HG03558 (cell line): ENCODE measurements at regions not wholly inside any gene's neighbourhood (a gene's known extent, or its start where the extent isn't known, plus 50 kb on each side); places are given as distances from the start of the nearest gene placed in this dataset.
"Not testable (repeated sequence)": the region's sequence is repeated elsewhere in the genome, so short reads cannot be mapped to it uniquely, and the experiment has no call there.

Experiments
- ATAC-seq: cut with Tn5 transposase; IDR thresholded peaks from one replicate; pipeline ENCODE4 v1.9.1; 2021; ENCODE audit warnings: moderate number of reproducible peaks; ENCODE audit not compliant: unreplicated experiment; ENCODE audit errors: extremely low read depth

DNA sequence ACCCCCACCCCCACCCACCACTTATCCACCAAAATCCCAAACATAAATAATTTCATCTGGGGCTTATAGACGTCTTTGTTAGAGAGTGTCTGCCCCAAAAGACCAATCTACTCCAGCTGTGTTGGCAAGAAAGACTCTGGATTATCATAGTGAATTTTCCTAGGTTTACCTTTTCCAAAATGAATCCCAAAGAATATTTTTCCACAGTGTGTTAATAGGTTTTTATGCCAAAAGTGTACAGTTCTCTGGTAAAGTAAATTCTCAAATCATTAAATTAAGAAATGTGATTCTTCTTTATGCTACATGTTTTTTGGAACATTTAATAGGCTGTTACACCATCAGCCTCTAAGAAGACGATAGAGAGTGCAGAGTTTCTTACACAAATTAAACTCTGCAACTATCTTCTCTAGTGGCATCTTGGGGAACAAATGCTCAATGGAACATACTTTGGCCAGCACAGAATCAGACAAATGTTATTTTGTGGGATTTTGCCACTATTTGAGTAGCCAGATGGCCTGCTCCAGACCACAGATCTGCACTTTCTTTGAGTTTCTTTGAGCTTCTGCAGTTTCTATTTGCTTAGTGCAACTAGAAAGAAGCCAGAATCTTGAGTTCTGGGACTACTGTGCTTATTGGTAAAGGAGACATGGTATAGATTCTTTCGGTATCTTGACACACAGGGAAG lies 206.0 kb downstream of the KIT start:
- ATAC-seq: no peak

DNA sequence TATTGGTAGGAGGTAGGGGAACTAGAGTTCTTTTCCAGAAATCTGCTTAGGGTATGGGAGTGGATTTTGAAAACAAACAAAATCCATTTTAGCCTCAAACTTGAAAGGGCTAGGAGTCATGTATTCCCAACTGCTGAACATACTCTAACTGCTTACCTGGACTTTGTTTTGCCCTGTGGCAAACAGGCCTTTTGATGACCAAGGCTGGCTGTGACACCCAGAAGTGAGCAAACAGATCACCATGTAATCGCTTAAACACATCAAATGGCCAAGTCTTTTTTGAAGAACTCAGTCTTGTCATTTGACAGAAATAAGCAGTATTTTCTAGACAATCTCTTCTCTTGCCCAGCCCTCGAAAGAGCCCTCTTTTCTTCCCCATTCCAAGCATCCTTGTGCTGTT lies 203.4 kb downstream of the KIT start:
- no peak for ATAC-seq

DNA sequence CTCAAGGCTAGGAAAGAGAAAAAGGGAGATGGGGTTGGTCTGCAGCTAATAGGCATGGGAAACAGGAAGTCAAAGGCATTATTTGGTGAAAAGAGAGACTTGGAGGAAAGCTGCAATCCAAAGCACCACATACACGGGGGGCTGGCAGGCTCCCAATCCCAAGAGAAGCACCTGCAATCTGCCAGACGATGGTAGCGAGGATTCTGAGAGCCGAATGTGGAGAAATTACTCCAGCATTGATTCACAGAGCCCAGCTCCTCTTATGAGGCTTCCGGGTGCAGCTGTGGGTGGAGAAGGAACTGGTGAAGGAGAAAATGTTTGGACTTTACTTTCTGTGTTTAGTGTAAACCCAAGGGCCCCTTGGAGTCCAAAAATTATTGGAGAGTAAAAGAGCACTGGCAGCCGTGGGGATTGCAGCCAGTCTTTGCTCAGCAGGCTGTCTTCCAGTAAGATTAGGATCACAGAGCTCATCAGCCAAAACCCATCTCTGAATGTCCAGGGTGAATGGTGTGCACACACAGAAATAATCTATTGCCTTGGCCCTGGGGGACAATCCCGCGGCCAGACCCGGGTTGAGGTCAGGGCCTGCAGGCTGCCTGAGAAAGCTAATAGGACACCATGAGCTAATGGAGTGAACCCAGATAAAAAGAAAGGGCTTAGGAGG lies 197.6 kb downstream of the KIT start:
- ATAC-seq: no peak

DNA sequence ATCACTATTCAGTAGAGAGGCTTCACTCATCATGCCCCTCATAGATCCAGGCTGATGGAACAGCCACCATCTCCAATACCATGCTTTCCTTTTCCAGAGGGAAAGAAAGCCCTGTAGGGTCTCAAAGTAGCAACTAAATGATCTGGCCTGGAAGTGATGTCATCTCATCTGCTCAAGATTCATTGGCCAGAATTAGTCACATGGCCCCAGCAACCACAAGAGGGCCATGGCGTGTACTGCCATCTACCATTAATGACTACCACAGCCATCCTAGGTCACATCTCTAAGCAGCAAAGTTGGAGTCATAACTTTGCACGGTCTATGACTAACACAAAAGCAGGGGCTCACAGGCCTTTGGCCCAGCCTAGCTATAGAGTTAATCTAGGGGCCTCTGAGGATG lies 194.8 kb downstream of the KIT start:
- no peak for ATAC-seq

DNA sequence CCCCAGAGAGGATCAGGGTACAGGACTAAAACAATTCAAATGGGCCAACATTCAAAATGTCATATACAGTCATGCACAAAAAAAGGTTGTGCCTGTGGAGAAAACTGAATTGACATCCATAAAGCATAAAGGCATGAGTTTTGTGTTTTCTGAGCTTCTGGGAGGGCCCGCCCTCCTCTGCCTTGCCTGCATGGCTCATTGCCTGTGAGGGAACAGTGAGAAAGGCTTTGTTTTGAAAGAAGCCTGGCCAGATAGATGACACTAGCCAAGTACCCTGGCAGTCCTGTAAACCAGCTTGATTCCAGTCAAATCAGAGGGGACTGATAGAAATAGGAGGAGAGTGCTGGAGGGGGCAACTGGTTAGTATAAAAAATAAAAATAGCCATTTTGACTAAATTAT lies 194.3 kb downstream of the KIT start:
- no peak for ATAC-seq

DNA sequence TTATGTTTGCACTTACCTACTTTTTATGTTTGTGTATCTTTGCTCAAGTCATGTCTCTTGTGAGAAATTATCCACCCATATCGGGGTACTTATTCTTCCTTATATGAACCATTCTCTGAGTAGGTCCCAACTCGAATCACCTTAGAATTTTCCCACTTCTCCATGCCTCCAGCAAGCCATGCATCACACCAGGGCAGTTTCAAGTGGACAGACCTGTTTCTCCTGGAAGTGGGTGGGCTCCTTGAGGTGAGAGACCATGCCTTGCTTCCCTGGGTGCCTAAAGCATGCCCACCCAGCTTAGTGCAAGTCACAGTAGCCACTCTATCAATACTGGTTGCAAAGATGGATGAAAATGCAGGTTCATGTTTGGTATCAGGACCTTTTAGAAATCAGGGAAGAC lies 187.2 kb downstream of the KIT start:
- no peak for ATAC-seq

DNA sequence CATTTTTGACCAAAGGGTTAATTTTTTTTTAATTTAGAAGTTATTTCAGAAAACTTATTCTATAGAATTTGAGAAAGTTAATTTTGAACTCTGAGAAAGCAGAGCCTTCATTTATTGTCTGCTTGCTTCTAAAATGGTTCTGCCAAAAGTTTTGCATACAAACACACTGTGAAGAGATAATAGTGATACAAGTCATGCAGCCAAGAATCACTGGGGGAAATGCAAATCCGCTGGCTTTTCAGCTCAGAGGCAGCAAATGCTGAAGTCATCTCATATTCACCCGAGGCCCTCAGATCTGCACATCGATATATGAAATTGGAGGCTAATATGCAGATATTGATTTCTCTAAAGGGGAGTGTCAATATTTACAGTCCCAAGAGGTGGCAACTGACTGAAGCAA lies 186.2 kb downstream of the KIT start:
- ATAC-seq: no peak

DNA sequence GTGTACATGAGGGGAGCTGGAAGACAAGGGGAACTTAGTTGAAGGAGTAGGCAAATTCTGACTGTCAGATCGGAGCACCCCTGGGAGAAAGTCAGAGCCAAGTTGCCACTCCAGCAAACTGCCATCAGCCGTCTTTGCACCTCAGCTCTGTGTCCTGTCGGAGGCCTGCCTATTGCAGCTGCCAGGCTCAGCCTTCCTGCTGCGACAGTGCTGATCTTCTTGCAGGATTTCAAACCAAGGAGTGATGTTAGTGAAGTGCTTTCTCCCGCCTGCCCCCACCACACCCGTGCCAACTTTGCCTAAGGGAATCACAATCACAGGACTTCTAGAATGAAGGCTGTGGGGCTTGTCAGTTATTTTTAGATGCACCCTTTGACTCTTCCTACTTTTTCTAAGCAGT lies 185.3 kb downstream of the KIT start:
- ATAC-seq: no peak

DNA sequence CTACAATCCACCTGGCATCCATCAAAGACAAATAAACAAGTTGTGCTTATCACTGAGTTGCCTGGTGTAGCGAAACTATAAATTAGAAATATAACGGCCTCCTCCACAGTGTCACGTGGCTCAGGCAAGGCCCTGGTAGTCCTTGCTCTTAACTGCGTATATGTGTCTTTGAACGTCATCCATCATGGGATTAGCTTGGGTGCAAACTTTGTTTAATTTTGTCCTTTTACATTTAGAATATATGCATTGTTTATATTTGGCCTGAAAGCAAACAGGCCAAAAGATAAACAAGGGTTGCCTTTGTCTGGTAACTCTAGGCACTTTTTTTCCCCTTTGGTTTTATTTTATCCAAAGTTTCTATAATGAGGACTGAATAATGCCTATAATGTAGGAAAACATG lies 184.9 kb downstream of the KIT start:
- no peak for ATAC-seq

DNA sequence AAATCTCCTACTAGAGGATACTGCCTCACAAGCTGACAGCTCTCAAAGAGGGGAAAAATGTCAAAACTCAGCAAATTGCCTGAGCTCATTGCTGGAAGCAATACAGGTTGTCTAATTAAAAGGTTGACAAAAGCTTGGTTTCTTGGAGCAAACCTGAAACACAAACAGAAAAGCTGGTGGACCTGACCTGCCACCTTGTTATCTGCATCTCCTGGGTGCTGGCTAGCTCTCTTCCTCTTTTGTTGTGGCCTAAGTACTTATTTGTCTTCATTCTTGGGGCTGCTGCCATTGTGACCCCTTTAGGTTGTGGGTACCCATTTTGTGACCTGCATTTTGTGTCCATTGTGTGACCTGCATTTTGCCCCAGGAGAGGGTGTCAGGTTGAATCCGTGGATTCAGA lies 184.5 kb downstream of the KIT start:
- ATAC-seq: no peak

DNA sequence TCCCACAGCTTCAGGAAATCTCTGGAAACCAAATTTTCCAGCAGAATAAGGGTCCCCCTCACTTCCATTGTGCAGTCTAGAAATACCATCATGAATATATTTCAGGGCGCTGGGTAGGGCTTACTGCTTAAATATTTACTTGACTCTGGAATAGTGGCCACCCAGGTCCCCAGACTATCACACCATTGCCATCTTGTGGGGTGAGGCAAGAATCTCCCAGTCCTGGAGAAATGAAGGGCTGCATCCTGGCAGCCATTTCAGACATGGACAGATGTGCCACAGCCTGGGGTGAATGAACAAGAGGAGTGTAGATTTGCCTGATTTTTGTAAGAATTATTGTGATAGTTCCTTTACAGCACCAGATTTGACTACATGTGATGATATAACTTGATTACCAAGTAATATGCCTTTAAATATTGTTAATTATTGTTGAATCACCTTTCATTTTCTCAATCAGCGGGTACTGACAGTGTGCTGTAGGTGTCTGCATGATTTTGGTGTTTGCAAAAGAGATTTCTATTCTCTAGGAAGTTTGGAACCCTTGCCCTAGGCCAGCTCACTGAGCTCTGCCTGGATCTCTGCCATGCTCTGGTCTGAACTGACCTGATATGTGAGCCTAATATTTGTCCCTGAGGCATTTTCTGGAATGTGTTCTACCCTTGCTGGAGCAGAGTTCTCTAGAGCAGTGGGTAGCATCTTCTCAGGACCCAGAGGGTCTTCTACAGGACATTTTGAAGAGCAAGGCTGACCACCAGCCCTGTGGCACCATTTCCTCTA lies 183.4 kb downstream of the KIT start:
- no peak for ATAC-seq

DNA sequence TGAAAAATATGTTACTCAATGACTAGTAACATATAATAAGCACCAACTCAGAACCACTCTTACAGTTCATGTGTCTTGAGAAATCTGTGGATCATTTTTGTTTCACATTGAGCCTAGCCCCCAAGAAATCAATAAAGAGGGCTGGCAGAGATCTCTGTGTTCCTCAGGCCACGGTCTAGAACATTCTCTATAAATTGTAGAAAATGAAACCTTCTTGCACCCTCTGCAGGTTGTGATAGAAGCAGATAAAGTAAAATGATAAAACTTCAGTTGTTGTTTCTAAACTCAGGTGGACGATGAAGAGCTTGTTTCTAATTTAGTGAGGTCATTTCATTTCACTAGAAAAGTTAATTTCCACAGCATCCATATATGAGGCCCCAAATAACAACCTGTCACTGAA lies 182.7 kb downstream of the KIT start:
- no peak for ATAC-seq

DNA sequence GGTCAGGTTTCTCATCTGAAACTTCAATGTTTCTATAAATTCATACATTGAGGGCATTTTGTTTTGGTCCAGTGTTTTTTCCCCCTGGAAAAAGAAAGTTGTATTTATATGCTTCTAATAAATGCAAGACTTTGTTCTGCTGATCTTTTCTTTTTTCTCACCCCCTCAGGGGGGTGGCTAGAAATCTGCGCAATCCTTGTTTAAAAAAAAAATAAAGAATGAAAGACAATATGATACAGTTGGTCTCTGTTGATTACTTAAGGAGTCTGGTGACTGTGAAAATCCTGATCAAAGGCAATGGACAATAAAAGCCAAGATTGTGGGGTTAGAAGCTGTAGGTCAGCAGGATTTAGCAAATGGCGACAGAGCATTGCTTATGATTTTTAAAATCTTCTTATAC lies 180.5 kb downstream of the KIT start:
- no peak for ATAC-seq

DNA sequence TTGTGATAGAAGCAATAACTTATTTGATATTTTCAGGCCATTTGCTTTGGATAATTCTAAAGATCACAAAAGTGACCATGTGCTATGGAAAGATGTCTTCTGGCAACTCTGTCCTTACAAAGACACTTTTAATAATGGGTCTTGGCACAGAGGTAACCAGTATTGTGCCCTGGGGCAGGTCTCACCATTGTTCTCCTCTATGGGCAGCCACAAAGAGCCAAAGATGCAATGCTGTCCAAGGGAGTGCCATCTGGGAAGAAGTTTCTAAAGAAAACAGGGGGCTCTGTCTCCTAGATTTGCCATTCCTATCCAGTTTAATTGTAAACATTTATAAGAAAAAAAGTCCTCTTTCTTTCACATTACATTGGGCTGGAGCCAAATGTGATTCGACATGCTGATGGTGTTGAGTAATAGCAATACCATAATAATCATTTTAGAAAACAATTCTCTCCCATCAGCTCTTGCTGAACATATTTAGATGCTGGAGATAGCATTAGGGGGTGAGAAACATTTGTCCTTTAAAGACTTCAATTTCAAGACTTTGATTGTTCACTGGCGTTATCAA lies 179.9 kb downstream of the KIT start:
- ATAC-seq: no peak

DNA sequence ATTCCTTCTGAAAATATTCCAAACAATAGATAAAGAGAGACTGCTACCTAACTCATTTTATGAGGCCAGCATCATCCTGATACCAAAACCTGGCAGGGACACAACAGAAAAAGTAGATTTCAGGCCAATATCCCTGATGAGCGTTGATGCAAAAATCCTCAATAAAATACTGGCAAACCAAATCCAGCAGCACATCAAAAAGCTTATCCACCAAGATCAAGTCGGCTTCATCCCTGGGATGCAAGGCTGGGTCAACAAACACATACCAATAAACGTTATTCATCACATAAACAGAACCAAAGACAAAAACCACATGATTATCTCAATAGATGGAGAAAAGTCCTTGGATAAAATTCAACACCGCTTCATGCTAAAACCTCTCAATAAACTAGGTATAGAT lies 170.6 kb downstream of the KIT start:
- ATAC-seq: not testable (repeated sequence)

DNA sequence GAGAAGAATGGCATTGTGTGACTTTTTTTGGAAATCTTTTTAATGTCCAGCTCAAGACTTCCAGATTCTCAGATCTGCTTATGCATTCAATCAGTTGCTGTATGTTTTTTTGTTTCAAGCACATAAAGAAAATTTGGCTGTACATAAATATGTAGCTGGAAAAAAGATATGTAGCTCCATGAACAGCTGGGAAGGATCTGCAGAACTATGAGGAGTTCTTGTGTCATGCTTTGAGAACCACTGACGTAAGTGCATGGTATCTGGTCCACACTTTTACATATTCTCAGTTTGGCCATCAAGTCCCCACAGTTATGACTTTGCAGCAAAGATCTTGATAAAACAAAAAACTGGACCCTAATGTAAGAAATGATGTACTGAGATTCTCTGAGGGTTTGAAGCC lies 165.9 kb downstream of the KIT start:
- ATAC-seq: no peak

DNA sequence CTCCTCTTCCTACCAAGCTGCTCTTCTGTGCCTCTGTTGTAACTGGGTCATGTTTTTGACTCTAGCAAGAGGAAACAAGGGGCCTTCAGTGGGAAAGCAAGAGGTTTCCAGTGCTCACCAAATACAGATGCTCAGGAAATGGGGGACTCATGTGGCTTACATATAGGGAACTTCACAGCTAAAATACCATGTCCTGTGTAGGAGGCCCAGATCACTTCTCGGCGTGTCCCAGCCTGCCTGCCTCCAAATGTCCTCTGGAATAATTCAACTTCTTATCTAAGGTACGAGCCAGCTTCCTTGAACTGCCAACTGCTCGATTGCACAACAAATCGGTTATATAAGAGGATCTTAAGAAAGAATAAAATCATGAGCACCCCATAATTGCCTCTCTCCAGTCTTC lies 161.3 kb downstream of the KIT start:
- ATAC-seq: no peak

DNA sequence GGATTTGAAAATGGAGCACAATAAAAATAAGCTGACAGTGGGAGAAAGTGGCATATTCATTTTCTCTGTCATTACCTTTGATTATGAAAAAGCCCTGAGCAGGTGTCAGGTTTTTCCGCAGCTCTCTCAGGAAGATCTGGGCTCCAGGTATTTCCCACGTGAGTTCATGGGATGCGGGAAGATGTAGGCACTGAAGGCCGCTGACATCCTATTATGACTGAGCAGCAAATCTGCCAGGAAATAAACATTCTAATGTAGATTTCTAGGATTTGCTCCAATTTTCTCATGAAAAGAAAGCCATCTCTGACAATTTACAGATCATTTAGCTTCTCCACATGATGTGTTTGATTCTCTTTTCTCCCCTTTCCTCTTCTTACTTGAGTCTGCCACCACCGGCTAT lies 160.7 kb downstream of the KIT start:
- no peak for ATAC-seq

DNA sequence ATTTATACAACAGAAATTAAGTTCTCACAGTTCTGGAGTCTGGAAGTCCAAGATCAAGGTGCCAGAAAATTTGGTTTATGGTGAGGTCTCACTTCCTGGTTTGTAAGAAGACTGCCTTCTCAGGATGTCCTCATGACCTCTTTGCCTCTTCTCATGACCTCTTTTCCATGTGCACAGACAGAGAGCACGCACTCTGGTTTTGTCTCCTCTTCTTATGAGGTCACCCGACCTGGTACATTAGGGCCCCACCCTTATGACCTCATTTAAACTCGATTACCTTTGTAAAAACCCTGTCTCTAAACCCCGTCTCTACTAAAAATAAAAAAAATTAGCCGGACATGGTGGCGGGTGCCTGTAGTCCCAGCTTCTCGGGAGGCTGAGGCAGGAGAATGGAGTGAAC lies 155.9 kb downstream of the KIT start:
- no peak for ATAC-seq

DNA sequence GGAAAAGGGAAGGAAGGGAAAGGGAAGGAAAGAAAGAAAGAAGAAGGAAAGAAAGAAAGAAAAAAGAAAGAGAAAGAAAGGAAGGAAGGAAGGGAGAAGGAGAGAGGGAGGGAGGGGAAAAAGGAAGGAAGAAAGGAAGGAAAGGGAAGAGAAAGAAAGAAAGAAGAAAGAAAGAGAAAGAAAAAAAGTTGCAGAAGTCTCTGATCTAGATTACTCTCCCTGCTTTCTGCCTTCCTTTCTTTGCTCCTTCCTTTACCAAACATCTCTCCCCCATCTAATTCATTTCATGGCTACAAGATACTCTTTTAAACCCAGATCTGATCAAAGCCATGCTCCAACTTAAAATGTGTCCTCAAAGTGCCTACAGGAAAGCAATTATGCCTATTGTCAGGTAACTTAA lies 148.6 kb downstream of the KIT start:
- no peak for ATAC-seq

DNA sequence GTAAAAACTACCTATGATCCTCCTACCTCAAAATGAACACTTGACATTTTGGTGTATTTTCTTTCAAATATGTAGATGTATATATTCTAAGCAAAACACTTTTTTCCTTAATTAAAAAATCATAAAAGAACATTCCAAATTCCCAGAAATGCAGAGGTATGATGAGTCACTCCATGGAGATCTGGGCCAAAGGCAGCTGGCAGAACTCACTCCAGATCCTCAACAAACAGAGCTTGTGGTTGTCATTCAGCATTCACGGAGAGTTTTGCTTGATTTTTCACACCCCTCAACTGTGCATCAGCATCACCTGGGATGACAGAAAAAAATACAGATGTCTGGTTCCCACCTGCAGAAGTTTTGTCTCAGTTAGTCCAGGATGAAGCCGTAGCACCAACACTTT lies 144.6 kb downstream of the KIT start:
- ATAC-seq: no peak
